HG03196 (cell line): ENCODE measurements at regions not wholly inside any gene's neighbourhood (a gene's known extent, or its start where the extent isn't known, plus 50 kb on each side); places are given as distances from the start of the nearest gene placed in this dataset.

Experiments
- ATAC-seq: cut with Tn5 transposase; IDR thresholded peaks from one replicate; pipeline ENCODE4 v1.9.1; 2021; ENCODE audit not compliant: unreplicated experiment

- ATAC-seq = no peak
Observed at GRCh38 chr7:25828468-25828867, 323.5 kb upstream of the NFE2L3 start.

GRCh38 chr7:25829663-25830062 lies 322.3 kb upstream of the NFE2L3 start:
- no peak for ATAC-seq

GRCh38 chr7:25830215-25830614 lies 321.8 kb upstream of the NFE2L3 start:
- ATAC-seq = no peak

GRCh38 chr7:25831062-25831691 lies 320.8 kb upstream of the NFE2L3 start:
- no peak for ATAC-seq

GRCh38 chr7:25831831-25832411 lies 320.1 kb upstream of the NFE2L3 start:
- ATAC-seq = no peak

DNA sequence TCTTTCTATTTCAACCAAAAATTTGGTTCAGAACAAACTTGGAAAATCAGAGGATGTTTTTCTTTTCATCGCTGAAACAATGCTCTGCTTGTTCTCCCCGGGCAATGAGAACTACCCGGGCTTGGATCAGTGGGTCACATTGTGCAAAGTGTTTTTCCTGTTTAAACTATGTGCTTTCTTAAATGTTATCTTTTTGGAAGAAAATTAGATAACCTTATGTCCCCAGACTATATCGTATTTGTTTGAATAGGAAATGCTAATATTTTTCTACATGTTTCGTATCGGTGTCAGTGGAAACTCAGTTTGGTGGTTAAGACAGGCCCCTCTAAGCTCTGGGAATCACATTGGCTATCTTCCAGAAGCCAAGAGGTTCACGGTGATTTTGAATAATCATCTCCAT lies 319.5 kb upstream of the NFE2L3 start:
- no peak for ATAC-seq

GRCh38 chr7:25832929-25833328 lies 319.1 kb upstream of the NFE2L3 start:
- no peak for ATAC-seq

GRCh38 chr7:25834050-25834449 lies 317.9 kb upstream of the NFE2L3 start:
- ATAC-seq = no peak

DNA sequence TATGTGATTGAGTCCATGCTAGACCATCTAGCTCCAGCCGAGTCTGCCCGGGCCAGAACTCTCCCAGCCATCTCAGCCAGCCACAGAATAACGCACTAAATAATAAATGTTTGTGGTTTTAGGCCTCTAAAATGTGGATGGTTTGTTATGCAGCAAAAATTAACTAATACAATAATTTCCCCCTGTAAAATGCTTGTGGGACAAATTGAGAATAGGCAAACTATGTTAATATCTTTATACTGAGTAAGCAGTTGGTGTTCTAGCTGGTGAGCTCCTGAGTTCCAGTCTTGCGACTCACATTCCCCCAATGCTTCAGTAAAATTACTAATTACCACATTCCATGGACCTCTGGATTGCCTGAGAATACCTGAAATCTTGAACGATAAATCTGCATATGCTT lies 316.8 kb upstream of the NFE2L3 start:
- no peak for ATAC-seq

- ATAC-seq = no peak
Observed at GRCh38 chr7:25839084-25839769, 312.8 kb upstream of the NFE2L3 start.

DNA sequence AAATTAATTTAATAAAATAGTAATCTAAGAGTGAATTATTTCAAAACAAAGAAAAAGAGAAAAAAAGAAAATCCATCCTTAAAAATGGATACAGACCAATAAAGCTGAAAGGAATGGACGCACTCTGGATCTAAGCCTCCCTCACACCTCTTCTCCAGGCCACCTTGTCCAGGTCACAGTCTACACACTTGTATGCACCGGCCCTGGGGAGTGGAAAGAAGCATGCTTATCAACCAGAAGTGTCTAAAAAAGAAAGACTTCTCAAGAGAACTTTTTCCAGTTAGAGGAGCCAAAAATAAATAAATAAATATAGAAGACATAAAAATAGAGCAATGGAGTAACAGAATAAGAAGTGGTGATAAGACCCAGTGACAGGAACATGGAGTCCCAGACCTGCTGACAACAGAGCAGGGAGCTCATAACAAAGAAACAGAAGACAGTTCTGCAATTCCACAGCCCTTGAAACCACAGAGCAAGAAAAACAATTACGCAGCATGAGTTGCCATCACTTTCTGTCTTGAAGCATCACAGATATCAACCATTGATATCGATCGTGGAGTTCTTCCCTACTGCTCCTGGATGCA lies 311.7 kb upstream of the NFE2L3 start:
- no peak for ATAC-seq

- no peak for ATAC-seq
Observed at GRCh38 chr7:25841575-25841974, 310.4 kb upstream of the NFE2L3 start.

DNA sequence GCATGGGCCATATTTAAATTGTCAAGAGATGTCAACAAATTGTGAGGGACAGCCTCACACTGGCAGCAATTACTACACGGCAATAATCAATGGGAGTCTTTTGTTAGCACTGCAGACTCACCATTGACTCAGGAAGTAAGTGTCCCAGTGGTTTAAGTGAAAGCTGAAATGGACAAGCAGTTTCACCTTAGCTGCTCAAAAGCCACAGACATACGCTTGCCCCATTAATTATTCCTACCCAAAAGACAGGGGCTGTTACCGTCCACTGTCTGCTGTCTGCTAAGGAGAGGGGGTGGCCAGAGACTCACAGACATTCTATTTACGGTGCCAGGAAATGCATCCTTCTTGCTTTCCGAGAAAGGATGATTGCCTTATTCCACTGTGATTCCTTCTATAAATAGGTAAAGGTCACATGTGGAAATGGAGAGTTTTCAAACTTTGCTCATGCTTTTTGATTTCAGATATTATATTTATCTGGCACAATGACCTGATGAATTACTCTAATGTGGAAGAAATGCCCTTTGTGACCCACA lies 309.7 kb upstream of the NFE2L3 start:
- ATAC-seq = no peak

GRCh38 chr7:25843467-25843866 lies 308.5 kb upstream of the NFE2L3 start:
- no peak for ATAC-seq

- ATAC-seq = no peak
Observed at GRCh38 chr7:25844102-25844870, 307.7 kb upstream of the NFE2L3 start.

DNA sequence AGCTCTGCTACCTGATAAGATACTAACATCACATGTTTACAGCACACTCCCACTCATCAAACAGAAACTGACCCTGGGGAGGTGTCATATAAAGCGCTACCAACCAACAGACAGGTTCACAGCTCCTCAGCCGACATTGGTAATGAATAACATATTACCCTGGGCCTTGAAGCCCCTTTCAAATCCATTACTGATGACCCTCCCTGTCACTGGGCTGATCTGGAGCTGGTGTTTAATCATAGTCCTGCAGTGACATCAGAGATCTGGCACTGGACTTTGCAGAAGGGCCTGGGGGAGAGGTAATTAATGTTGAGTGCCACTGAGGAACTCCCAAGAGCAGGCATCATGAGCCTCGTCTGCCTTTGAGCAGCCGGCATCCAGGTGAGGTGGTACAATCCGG lies 306.5 kb upstream of the NFE2L3 start:
- no peak for ATAC-seq

GRCh38 chr7:25846722-25847121 lies 305.3 kb upstream of the NFE2L3 start:
- ATAC-seq = no peak

DNA sequence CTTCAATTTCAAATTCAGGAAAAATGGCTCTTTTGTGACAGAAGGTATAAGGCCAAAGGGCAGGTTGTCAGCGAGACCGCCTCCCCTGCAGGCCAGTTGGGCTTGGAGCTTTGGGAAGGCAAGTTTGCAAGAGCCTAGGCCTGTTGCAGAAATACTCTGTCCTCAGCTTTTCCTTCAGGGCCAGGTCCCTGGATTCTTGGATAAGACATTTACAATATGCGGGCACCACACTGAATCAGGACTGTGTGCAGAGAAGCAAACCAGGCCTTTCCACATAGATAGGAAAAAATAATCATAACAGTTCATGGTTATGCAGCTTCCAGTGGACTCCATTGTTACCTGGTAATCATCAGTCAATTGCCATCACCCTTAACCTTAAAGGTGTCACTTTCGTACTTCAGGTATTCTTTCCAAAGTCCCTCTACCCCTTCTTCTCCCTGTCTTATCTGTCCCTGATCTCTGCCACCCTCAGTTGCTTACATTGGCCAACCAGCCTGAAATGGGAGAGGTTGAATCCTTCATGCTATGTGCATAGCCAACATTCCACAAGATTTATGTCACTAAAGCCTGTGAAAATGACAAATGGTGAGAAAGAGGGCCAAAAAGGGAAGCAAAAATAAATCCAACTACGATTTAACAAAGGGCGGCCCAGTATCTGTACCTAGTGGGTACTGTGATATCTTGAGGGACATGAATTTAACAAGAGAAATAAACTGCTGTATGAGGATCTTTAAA lies 304.5 kb upstream of the NFE2L3 start:
- ATAC-seq = no peak

- ATAC-seq = no peak
Observed at GRCh38 chr7:25849500-25850184, 302.4 kb upstream of the NFE2L3 start.

GRCh38 chr7:25850216-25850615 lies 301.8 kb upstream of the NFE2L3 start:
- ATAC-seq = no peak
